Kidney epithelial cell (primary cell): ENCODE measurements at regions not wholly inside any gene's neighbourhood (a gene's known extent, or its start where the extent isn't known, plus 50 kb on each side); places are given as distances from the start of the nearest gene placed in this dataset.

Experiments
- DNase-seq: peaks from one replicate; pipeline ENCODE4 v3.0.0-alpha.2; 2010; ENCODE audit warnings: low read depth
- H3K27me3 ChIP-seq: 2 replicates; pipeline ENCODE4 v1.6.0; 2011; ENCODE audit warnings: low read length; ENCODE audit not compliant: control insufficient read depth, insufficient read depth
- H3K36me3 ChIP-seq: 2 replicates; pipeline ENCODE4 v1.5.1; 2011; ENCODE audit warnings: low read length; ENCODE audit not compliant: control insufficient read depth, insufficient read depth
- H3K4me3 ChIP-seq: 2 replicates; pipeline ENCODE4 v1.5.1; 2011; ENCODE audit warnings: low read depth, mild to moderate bottlenecking, control low read depth, low read length
- TF ChIP-seq, protein P1 (sequence below): IDR thresholded peaks from 2 replicates; pipeline ENCODE4 v1.5.1; 2011; ENCODE audit warnings: mild to moderate bottlenecking, moderate library complexity, low read length, control low read depth, inconsistent platforms; ENCODE audit not compliant: insufficient read depth, poor library complexity, severe bottlenecking

DNA sequence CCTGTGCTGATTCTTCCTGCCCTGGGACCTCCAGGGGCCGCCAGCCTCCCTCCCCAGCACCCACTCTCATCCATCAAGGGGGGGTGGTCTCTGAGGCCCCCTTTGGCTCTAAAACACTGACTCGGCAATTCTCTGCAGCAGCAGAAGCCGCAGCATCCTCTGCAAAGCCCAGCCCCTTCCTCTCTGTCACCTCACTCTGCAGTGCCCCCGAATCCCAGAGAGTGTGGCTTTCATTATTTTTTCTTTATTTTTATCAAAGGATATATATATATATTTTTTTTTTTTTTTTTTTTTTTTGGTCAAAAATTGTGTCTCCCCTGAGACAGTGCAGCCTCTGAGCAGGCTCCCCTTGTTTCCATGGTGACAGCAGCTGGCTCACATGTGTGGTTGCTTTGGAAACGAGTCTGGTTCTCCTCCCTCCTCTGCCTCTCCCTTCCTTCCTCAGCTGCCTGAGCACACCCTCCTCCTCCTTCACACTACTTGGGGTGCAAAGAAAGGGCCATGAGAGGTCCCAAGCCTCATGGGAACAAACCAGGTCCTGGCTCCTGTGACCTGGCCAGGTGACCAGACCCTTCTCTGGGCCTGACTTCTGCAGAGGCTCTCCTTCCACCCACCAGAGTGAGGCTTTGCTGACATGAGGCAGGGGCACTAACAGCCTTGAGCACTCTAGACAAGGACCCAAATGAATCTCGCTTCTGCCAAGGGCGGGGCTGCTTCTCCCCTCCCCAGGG lies 100.5 kb downstream of the LRRC74A start:
- Histone ChIP-seq H3K4me3 (no peak overlapping the region), H3K27me3 (peaks cover 4% of the 10 kb centered on the region), H3K36me3 (no peaks in the 10 kb centered on the region)
- no peak for DNase-seq
- TF ChIP-seq, protein P1, sequence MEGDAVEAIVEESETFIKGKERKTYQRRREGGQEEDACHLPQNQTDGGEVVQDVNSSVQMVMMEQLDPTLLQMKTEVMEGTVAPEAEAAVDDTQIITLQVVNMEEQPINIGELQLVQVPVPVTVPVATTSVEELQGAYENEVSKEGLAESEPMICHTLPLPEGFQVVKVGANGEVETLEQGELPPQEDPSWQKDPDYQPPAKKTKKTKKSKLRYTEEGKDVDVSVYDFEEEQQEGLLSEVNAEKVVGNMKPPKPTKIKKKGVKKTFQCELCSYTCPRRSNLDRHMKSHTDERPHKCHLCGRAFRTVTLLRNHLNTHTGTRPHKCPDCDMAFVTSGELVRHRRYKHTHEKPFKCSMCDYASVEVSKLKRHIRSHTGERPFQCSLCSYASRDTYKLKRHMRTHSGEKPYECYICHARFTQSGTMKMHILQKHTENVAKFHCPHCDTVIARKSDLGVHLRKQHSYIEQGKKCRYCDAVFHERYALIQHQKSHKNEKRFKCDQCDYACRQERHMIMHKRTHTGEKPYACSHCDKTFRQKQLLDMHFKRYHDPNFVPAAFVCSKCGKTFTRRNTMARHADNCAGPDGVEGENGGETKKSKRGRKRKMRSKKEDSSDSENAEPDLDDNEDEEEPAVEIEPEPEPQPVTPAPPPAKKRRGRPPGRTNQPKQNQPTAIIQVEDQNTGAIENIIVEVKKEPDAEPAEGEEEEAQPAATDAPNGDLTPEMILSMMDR = no peak

DNA sequence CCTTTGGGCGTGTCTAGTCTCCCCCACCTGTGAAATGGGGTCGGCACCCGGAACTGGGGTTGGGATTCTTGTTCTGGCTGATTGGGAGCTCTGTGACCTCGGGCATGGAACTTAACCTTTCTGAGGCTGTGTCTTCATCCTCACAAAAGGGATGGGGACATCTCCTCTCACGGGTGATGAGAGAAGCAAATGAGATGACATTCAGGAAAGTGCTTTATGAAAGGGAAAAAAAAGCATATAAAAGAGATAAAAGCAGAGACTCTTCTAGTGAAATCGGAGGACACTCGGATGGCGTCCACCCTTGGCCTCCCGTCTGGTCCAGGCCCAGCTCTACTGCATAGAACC lies 98.9 kb downstream of the LRRC74A start:
- no peak for DNase-seq
- H3K4me3 ChIP-seq = no peak overlapping the region
- H3K36me3 ChIP-seq = no peaks in the 10 kb centered on the region
- H3K27me3 ChIP-seq = peaks cover 4% of the 10 kb centered on the region
- TF ChIP-seq, protein P1 = no peak

DNA sequence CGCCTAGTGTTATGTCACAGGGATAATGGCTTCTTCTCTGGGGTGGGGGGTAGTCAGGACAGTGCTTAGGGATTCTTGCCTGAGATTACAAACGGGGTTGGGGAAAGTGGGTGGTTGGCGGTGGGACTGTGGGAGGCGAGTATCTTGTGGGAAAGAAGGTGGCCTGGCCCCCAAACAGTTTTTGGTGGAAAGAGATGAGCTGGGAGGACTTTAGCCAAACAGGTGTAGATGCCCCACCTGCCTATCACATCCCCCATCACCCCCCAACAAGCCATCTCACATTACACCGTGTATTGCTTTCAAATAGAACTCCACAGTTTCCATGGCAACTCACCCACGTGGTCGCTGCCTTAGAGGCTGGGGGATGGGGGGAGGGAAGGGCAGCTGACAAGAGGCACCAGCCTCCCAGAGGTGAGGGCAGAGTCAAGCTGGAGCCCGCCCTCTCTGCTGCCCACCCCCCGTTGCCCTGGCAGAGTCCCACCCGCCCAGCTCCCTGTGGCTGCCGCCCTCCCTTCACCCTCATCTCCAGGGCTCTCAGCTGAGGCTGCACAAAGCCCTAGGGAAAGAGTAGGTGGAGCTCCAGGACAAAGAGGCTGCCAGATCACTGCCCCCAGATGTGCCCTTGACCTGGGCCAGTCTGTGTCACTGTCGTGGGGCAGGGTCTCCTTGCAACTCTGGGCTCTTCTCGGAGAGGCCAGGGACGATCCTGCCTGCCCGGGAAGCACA lies 98.3 kb downstream of the LRRC74A start:
- DNase-seq = peak; percentile 77
- peaks cover 4% of the 10 kb centered on the region for H3K27me3 ChIP-seq
- H3K4me3 ChIP-seq = no peak overlapping the region
- H3K36me3 ChIP-seq = no peaks in the 10 kb centered on the region
- TF ChIP-seq, protein P1 = no peak

DNA sequence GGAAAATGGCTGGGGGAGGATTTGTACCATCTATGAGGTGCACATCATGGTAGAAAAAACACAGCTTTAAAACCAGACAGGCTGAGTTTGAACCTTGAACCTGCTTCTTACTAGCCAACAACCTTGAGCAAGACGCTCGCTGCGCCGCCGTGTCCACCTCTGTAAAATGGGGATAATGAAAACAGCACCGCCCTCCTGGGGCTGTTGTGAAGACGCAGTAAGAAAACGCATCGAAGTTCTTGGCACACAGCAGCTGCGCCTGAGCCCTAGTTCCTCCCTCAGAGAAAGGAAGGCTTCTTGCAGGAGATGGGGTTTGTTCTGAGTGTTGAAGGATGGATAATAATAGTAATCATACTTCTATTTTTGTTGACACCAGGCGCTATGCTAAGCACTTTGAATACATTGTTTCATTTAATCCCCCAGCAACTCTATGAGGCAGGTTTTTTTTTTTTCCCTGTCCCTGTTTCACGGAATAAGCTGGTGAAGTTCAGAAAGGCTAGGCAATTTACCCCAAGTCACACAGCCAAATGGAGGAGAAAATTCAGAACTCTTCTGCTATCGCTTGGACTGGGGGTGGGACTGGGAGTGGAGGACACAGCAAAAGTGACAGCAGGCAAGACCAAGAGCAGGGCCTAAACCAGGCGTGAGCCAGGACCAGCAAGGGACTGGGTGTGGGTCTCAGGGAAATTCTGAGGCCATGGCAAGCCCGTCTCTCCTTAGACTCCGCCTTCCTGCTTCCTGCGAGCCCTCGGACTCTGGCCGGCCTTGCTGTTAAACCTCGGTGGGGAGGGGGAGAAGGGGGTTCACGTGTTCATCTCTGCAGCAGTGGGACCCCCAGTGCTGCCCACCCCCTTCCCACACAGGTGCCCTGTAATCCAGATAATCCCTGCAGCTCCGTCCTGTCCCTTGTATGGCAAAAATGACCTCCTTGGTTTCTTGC lies 97.5 kb downstream of the LRRC74A start:
- TF ChIP-seq, protein P1 = no peak
- H3K36me3 ChIP-seq = no peaks in the 10 kb centered on the region
- DNase-seq = no peak
- H3K4me3 ChIP-seq = no peak overlapping the region
- peaks cover under 1% of the 10 kb centered on the region for H3K27me3 ChIP-seq

- TF ChIP-seq, protein P1 = no peak
- Histone ChIP-seq H3K27me3 (no peaks in the 10 kb centered on the region), H3K36me3 (no peaks in the 10 kb centered on the region), H3K4me3 (no peak overlapping the region)
- DNase-seq = no peak
Measured at GRCh38 chr14:76922584-76922983, 96.4 kb downstream of the LRRC74A start.
